Astrocyte of the cerebellum (primary cell): ENCODE measurements at regions not wholly inside any gene's neighbourhood (a gene's known extent, or its start where the extent isn't known, plus 50 kb on each side); places are given as distances from the start of the nearest gene placed in this dataset.

Experiments used
- DNase-seq: peaks from one replicate; pipeline ENCODE4 v3.0.0-alpha.2; 2011; ENCODE audit warnings: low read depth
- H3K4me3 ChIP-seq: 2 replicates; pipeline ENCODE4 v1.5.1; 2011; ENCODE audit warnings: mild to moderate bottlenecking, low read depth, low read length, moderate library complexity
- in situ Hi-C: cut with HindIII; loops from 2 replicates; pipeline ENCODE4 v1.10.0; 2017; ENCODE audit warnings: low sequenced_read_pairs
- TF ChIP-seq, protein P1 (sequence below): IDR thresholded peaks from 2 replicates; pipeline ENCODE4 v1.5.1; 2012; ENCODE audit warnings: low read length, low read depth, moderate library complexity, mild to moderate bottlenecking; ENCODE audit errors: missing control alignments

DNA sequence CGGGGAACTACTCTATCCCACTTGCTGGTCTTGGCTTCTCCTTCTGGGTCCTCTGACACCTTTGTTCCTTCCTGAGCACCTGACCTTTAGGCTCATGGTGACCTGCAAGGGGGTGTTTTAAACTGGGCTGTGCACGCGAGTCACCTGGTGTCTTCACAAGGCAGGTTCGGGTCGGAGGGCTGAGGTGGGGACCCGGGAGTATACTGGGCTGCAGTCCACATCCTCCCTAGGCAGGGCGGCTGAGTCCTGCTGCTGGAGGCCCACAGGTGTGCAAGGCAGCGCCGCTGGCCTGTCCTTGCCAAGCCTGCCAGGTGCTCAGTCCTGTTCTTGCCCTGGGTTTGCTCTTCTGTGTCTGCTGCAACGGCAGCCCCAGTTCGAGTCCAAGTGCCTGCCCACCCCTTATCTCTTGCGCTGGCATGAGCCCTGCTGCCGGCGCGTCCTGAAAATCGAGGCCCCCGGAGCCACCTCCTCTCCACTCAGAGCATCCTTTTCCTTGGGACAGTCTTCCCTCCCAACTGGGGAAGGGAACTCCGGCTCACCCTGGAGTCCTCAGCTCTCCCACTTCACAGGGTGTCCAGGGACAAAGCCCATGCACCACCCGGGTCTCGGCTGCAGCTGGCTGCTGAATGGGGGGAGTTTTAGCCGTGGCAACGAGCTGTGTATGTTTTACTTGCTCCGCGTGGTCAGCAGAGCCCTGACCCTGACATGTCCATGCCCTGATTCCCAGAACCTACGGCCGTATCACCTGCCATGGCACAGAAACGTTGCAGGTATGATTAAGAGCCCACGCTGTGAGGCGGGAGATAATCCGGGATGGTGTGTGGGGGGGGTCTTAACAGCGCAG is 193.5 kb downstream of the TEX29 start:
- TF ChIP-seq, protein P1, sequence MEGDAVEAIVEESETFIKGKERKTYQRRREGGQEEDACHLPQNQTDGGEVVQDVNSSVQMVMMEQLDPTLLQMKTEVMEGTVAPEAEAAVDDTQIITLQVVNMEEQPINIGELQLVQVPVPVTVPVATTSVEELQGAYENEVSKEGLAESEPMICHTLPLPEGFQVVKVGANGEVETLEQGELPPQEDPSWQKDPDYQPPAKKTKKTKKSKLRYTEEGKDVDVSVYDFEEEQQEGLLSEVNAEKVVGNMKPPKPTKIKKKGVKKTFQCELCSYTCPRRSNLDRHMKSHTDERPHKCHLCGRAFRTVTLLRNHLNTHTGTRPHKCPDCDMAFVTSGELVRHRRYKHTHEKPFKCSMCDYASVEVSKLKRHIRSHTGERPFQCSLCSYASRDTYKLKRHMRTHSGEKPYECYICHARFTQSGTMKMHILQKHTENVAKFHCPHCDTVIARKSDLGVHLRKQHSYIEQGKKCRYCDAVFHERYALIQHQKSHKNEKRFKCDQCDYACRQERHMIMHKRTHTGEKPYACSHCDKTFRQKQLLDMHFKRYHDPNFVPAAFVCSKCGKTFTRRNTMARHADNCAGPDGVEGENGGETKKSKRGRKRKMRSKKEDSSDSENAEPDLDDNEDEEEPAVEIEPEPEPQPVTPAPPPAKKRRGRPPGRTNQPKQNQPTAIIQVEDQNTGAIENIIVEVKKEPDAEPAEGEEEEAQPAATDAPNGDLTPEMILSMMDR = no peak
- no peak overlapping the region for H3K4me3 ChIP-seq
- no peak for DNase-seq
- in situ Hi-C loops = no loop called here

DNA sequence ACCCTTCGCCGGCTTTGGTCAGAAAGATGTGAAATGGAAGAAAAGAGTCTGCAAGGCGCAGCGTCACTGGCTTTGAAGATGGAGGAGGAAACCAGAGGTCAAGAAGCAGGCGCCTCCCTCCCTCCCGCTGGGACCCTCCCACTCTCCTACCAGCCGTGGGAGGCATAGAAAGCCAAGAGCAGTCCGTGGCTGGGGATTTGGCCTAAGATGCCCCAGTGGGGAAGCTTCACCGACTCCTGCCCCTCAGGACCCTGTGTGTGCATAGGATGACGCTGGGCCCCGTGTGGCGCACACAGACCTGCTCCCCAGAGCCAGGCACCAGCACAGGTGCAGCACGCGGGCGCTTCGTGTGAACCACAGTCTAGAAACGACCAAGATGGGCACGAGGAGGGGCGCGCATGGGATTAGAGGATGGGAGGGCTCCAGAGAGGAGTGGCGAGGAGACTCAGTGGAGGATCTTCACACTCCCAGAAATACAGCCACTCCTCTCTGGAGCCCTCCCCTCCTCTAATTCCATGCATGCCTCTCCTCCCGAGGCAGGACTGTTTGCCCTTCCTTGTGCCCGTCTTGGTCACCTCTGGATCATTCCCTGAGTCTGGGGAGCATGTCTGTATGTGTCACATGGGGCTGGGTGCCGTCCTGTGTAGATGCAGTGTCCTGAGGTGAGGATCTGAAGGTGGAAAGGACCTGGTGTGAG is 194.3 kb downstream of the TEX29 start:
- no peak overlapping the region for H3K4me3 ChIP-seq
- TF ChIP-seq, protein P1 = no peak
- no peak for DNase-seq
- in situ Hi-C loops = no loop called here

DNA sequence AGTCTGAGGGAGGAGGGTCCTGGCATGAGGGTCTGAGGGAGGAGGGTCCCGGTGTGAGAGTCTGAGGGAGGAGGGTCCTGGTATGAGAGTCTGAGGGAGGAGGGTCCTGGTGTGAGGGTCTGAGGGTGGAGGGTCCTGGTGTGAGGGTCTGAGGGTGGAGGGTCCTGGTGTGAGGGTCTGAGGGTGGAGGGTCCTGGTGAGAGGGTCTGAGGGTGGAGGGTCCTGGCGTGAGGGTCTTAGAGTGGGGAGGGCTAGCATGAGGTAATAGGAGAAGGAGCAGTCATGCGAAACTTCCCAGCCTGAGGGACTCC is 194.8 kb downstream of the TEX29 start:
- no peak for DNase-seq
- TF ChIP-seq, protein P1 = no peak
- in situ Hi-C loops = no loop called here
- H3K4me3 ChIP-seq = no peak overlapping the region

DNA sequence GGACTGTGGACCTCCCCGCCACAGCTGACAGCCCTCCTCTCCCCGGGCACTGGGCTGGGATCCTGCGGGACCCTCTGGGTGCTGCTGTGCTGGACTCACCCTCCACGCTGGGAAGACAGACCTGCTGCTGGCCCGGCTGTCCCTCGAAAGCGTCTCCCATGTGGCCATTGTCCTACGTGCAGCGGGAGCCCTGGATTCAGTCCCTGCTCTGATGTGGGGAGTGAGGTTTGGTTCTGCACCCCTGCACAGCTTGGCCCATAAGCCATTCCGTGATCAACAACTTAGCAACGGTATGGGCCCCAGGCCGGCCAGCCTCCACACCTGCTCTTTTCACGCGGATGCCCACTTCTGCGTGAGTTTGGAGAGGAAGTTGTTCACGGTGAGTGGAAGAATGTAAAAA is 195.2 kb downstream of the TEX29 start:
- in situ Hi-C loops = no loop called here
- TF ChIP-seq, protein P1 = no peak
- H3K4me3 ChIP-seq = no peak overlapping the region
- DNase-seq = no peak

DNA sequence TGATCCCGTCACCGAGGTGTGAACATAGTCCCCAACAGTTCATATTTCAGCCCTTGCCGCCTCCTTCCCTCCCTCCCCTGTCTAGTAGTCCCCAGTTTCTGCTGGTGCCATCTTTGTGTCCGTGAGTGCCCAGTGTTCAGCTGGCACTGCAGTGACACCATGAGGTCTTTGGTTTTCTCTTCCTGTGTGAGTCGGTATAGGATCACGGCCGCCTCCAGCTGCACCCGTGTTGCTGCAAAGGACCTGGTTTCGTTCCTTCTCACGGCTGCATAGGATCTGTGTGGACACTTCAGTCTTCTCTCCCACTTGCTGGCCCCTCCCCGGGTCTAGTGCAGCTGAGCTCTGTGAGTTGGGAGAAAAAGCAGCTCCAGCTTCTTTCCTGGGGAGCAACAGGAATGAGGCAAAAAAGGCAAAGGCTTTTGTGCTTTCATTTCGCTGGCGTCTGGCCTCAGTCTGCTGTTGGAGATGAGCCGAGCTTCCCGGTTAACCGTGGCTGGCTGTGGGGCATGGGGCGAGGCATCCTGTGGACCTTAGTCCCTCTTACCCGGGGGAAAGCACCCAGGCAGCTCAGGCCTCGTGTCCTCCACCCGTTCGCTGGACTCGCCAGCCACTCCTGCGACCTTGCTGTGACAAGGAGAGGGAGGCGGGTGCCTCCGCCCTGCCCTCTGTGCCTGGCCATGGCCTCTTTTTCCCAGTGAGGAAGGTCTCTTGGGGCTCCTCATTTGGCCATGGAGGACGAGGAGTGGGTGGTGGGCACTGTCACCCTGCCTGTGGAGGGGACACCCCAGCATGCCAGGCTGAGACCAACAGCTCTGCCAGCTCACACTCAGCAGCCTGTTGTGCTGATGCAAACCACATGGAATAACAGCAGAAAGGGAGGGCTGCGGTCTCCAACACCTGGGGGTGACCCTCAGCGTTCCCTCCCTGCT is 196.5 kb downstream of the TEX29 start:
- H3K4me3 ChIP-seq = no peak overlapping the region
- in situ Hi-C loops = no loop called here
- no peak for DNase-seq
- TF ChIP-seq, protein P1 = no peak

DNA sequence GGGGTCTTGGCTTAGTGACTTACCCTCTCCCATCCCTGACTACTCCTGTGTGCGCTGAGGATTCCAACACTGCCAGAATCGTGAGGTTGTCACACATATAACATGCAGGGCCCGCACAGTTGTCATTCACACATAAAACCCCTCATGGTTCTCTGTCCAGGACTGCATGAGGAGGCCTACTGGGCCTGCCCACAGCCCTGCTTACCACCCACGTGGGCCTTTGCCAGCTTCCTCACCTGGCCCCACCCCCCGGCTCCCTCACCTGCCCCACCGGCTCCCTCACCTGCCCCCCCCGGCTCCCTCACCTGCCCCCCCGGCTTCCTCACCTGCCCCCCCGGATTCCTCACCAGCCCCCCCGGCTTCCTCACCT is 197.2 kb downstream of the TEX29 start:
- TF ChIP-seq, protein P1 = no peak
- H3K4me3 ChIP-seq = no peak overlapping the region
- in situ Hi-C loops = no loop called here
- no peak for DNase-seq
